Lower leg skin (tissue), 3 donors: ENCODE measurements at regions not wholly inside any gene's neighbourhood (a gene's known extent, or its start where the extent isn't known, plus 50 kb on each side); places are given as distances from the start of the nearest gene placed in this dataset.
"Not testable (repeated sequence)": the region's sequence is repeated elsewhere in the genome, so short reads cannot be mapped to it uniquely, and the experiment has no call there.

Experiments used
- DNase-seq, 2 donors: peaks; one replicate each; pipeline ENCODE4 v3.0.0-alpha.2; 2019; ENCODE audit warnings: low spot score in 2 of 2
- H3K4me3 ChIP-seq: fragments of 200-600 bp; sonication (generic); 2 replicates; pipeline ENCODE4 v1.5.1; 2017; ENCODE audit warnings: mild to moderate bottlenecking, low read depth; ENCODE audit not compliant: poor library complexity, severe bottlenecking
- WGBS, 2 donors: methylation state at CpG; one replicate each; pipeline ENCODE4 v1.1.5; 2018; 5-methylcytosine and 5-hydroxymethylcytosine counted together
- intact Hi-C: fragments of 100-400 bp; cut with DNase I; formaldehyde crosslinking; loops from one replicate; pipeline ENCODE4 v1.15.0; 2023; ENCODE audit warnings: low total_unique reads

- no CpG with 5 or more reads among the region's 5 CpGs for WGBS, 2 donors
- intact Hi-C loops, DNase-seq, H3K4me3 ChIP-seq: not testable (repeated sequence)
These were observed 146.0 kb downstream of the POTEB start for GRCh38 chr15:21731496-21731895.

DNA sequence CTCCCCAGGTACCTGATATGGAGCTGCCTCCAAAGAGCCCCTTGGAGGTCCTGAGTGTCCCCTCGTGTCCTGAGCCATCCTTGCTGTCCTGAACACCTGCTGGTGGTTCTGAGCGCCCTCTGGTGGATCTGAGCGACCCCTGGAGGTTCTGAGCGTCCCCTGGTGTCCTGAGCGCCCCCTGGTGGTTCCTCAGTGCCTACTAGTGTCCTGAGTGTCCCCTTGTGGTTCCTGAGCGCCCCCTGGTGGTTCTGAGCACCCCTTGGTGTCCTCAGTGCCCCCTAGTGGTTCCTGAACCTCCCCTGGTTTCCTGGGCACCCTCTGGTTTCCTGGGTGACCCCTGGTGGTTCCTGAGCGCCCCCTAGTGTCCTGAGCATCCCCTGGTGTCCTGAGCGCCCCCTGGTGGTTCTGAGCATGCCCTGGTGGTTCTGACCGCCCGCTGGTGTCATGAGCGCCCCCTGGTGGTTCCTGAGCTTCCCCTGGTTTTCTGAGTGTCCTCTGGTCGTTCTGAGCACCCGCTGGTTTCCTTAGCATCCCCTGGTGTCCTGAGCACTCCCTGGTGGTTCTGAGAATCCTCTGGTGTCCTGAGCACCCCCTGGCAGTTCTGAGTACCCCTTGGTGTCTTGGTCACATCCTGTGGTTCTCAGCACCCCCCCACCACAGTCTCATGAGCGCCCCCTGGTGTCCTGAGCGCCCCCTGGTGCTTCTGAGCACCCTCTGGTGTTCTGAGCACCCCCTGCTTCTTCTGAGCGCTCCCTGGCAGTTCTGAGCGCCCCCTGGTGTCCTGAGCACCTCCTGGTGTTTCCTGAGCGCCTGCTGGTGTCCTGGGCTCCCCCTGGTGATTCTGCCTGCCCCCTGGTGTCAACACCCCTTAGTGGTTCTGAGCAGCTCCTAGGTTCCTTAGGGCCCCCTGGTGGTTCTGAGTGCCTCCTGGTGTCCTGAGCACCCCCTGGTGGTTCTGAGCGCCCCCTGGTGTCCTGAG lies 146.8 kb downstream of the POTEB start:
- no CpG with 5 or more reads among the region's 19 CpGs for WGBS, 2 donors
- intact Hi-C loops, DNase-seq, H3K4me3 ChIP-seq: not testable (repeated sequence)

- DNase-seq, intact Hi-C loops, H3K4me3 ChIP-seq: not testable (repeated sequence)
- WGBS, 2 donors: no CpG with 5 or more reads among the region's 6 CpGs
These were observed 152.5 kb downstream of the POTEB start for GRCh38 chr15:21724988-21725387.

- H3K4me3 ChIP-seq, DNase-seq, intact Hi-C loops: not testable (repeated sequence)
- WGBS, 2 donors: no CpG with 5 or more reads among the region's 5 CpGs
These were observed 156.4 kb downstream of the POTEB start for GRCh38 chr15:21721115-21721514.

DNA sequence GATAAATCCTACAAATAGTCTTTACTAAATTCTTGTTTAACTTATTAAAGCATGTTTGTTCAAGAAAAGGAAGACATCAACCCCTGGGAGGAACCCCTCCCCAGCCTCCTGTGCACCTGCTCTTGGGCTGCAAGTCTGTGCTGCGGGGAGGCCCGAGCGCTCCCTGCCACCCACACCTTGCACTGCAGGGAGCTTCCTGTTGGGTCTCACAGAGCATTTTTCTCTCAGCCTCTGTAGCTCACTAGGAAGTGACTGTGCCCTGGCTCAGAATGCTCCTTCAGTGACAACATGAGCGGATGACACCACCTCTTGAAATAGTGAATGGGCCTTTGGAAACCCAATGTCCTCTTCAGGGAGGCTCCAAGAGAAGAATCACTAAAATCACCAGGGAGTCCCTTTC lies 158.8 kb downstream of the POTEB start:
- no CpG with 5 or more reads among the region's 4 CpGs for WGBS, 2 donors
- intact Hi-C loops, H3K4me3 ChIP-seq, DNase-seq: not testable (repeated sequence)

DNA sequence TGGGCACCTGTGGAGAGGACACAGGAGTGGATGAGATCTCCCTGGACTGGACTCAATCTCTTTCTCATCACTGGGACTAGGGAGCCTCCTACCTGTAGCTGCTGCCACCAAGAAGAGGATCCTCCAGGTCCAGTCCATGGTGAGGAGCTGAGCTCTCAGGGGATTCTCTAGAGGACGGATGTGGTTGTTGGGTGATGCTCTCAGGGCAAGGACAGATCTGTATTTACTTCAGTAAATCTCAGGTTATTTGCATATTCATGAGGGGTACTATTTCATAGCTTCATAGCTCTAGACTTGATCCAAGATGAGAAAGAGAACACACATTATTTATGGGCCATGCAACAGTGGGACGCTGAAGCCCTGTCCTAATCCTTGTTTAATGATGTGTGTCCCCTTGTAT lies 159.4 kb downstream of the POTEB start:
- H3K4me3 ChIP-seq, intact Hi-C loops, DNase-seq: not testable (repeated sequence)
- no CpG with 5 or more reads among the region's 2 CpGs for WGBS, 2 donors

DNA sequence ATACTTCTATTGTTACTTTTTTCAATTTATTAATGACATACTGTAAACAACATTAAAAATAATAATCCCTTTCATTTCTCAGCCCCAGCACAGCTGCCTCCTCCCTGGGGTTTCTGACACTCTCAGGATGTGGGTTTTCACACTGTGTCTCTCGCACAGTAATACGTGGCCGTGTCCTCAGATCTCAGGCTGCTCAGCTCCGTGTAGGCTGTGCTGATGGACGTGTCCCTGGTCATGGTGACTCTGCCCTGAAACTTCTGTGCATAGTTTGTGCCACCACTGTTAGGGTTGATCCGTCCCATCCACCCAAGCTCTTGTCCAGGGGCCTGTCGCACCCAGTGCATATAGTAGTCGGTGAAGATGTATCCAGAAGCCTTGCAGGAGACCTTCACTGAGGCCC lies 159.9 kb downstream of the POTEB start:
- WGBS, 2 donors: no CpG with 5 or more reads among the region's 8 CpGs
- H3K4me3 ChIP-seq, intact Hi-C loops, DNase-seq: not testable (repeated sequence)

DNA sequence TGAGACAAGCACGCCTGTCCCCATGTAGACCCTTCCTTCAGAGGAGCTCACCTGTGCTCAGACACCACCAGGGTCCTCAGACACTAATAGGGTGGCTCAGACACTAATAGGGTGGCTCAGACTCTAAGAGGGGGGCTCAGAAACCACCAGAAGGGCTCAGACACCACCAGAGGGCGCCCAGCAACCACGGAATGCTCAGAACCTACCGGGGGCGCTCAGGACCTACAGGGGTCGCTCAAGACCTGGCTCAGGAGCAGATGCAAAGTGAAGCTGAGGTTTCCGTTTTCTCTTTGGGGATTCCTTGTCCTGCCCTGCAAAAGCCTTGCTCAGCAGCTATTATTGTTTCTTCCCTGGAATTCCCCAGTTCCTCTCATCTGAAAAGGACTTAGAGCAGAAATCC lies 172.1 kb downstream of the POTEB start:
- no CpG with 5 or more reads among the region's 7 CpGs for WGBS, 2 donors
- DNase-seq, H3K4me3 ChIP-seq, intact Hi-C loops: not testable (repeated sequence)

DNA sequence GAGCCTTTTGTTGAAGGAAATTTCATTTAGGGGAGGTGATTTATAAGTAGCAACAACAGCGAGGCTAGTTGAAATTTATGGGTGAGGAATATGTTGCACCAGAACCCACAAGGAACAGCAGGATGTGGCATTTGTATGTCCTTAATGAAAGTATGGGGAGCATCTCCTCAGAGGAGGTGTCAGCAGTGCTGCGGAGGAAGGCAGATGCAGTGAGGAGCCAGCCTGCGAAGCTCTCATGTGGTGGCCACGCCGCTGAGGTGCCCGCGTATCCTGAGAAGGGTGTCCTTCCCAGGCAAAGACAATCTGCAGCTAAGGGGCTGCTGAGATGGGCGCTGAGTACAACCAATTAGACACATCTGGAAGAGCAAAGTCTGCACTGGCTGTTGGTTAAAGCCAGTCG lies 178.9 kb downstream of the POTEB start:
- no CpG with 5 or more reads among the region's 9 CpGs for WGBS, 2 donors
- intact Hi-C loops, H3K4me3 ChIP-seq, DNase-seq: not testable (repeated sequence)

DNA sequence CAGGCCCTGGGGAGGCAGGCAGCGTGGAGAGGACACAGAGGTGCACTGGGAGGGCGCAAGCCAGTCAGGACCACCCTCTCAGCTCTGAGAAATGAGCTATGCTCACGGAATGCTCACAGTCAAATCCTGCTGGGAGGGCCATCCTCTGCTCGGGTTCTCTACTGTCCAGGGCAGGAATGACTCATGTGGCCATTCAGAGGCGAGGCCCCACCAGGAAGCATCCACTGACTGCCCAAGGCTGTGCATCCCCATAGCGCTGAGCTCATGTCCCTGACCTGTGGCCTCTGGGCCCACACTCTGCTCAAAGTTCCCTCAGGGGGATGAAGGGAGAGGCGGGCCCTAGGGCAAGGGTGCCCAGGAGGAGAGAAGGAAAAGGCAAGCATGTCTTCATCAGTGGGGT lies 182.4 kb downstream of the POTEB start:
- DNase-seq, intact Hi-C loops, H3K4me3 ChIP-seq: not testable (repeated sequence)
- no CpG with 5 or more reads among the region's 7 CpGs for WGBS, 2 donors

DNA sequence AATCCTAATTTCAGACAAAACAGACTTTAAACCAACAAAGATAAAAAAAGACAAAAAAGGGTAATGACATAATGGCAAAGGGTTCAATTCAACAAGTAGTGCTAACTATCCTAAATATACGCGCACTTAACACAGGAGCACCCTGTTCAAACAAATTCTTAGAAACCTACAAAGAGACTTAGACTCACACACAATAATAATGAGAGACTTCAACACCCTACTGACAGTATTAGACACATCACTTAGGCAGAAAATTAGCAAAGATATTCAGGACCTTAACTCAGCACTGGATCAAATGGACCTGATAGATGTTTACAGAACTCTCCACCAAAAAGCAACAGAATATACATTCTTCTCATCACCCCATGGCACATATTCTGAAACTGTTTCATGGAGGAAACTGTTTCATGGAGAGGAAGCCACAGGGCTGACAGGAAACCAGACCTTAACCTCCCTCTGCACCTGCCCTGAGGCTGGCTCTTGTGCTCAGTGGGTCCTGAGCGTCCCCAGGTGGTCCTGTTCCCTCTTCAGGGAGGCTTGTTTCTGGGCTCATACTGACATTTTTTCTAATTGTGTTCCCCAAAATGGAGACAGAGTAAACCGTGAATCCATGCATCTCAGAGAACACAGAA lies 184.9 kb downstream of the POTEB start:
- DNase-seq, intact Hi-C loops, H3K4me3 ChIP-seq: not testable (repeated sequence)
- WGBS, 2 donors: no CpG with 5 or more reads among the region's 4 CpGs

DNA sequence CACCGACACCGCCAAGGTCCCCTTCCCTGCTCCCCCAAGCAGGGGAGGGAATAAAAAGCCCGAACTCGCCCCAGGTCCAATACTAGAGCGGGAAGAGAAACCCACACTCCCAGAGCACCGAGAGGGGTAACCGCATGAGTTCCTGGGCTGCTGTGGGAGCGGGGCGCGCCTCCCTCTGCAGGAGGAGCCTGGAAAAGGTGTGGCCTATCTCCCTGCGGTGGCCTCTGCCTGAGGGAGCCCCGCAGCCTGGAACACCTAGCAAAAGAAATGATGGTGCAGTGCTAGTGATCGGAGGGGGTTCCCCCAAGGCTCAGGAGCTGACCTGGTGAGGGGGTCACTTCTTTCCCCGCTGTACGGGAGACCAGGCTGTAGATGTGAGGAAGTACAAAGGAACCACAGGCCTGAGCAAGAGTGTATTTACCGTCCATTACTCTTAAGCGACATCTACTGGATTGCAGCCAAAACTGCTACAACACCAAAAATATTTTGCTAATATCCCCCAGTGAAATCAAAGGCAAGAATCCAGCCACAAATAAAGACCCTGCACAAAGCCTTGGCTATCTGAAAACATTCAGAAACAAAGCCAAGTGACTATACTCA lies 216.6 kb upstream of the POTEB3 start:
- no CpG with 5 or more reads among the region's 17 CpGs for WGBS, 2 donors
- intact Hi-C loops, H3K4me3 ChIP-seq, DNase-seq: not testable (repeated sequence)

GRCh38 chr15:21656114-21656746 lies 215.9 kb upstream of the POTEB3 start:
- WGBS, 2 donors: 62 to 100% methylated on average over 1 to 2 of the region's 16 CpGs
- H3K4me3 ChIP-seq, intact Hi-C loops, DNase-seq: not testable (repeated sequence)

DNA sequence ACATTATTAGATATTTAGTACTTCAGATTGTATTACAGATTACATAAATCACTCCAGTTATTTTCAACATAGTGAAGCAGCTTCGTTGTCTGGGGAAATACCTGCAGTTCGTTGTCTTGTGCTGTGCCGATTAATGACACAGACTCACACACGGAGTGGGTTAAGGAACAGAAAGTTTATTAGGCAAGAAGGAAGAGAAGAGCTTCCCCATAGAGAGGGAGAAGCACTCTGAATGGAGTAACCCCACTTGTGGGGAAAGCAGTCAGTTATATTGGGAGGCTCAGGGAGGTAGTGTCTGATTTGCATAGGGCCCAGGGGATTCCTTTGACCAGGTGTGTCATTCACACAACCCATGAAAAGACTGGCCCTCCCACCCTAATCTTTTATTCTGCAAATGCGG lies 213.4 kb upstream of the POTEB3 start:
- DNase-seq, intact Hi-C loops, H3K4me3 ChIP-seq: not testable (repeated sequence)
- 77% methylated on average over 4 of the region's 5 CpGs; no CpG with 5 or more reads in 1 of the 2 donors for WGBS, 2 donors
